NCI-H446 (cell line): ENCODE measurements at regions not wholly inside any gene's neighbourhood (a gene's known extent, or its start where the extent isn't known, plus 50 kb on each side); places are given as distances from the start of the nearest gene placed in this dataset.
"Not testable (repeated sequence)": the region's sequence is repeated elsewhere in the genome, so short reads cannot be mapped to it uniquely, and the experiment has no call there.

Experiments used
- DNase-seq, 2 experiments: peaks; one replicate each; lab custom pipeline; 2025; lab: John Stamatoyannopoulos, UW

DNA sequence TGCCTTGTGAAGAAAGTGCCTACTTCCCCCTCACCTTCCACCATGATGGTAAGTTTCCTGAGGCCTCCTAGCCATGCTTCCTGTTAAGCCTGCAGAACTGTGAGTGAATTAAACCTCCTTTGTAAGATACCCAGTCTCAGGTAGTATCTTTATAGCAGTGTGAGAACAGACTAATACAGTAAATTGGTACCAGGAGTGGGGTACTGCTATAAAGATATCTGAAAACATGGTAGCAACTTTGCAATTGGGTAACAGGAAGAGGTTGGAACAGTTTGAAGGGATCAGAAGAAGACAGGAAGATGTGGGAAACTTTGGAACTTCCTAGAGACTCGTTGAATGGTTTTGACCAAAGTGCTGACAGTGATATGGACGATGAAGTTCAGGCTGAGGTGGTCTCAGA is 550.3 kb upstream of the ADAMTS5 start:
- not testable (repeated sequence) for DNase-seq

DNA sequence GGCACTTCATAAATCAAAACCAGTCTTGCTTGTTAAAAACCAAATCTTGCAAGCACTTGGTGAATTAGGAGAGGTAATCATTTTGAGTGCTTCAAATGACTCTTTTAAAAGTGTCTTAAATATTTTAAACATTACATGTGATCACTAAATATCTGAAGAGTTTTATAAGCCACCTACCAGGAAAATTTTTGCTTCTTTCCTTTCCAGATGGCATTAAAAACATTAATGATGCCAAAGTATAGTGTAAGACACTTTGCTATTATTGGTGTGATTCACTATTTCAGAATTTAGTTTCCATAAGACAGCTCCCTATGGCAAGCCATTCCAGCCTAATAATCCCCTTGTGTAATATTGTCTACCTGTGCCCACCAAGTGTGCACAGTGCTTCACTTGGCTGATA is 548.8 kb upstream of the ADAMTS5 start:
- DNase-seq: no peak

GRCh38 chr21:27513825-27514224 is 546.9 kb upstream of the ADAMTS5 start:
- DNase-seq: no peak

GRCh38 chr21:27513016-27513415 is 546.1 kb upstream of the ADAMTS5 start:
- DNase-seq: peak in 1 of 2 experiments; percentile 69

- DNase-seq: no peak
Observed at GRCh38 chr21:27511233-27511632, 544.3 kb upstream of the ADAMTS5 start.

- no peak for DNase-seq
Observed at GRCh38 chr21:27507695-27508094, 540.8 kb upstream of the ADAMTS5 start.

- DNase-seq: no peak
Observed at GRCh38 chr21:27505516-27505915, 538.6 kb upstream of the ADAMTS5 start.

GRCh38 chr21:27502801-27503200 is 535.9 kb upstream of the ADAMTS5 start:
- DNase-seq: no peak

GRCh38 chr21:27498025-27498424 is 531.1 kb upstream of the ADAMTS5 start:
- DNase-seq: no peak

- DNase-seq: no peak
Observed at GRCh38 chr21:27495836-27496235, 528.9 kb upstream of the ADAMTS5 start.

DNA sequence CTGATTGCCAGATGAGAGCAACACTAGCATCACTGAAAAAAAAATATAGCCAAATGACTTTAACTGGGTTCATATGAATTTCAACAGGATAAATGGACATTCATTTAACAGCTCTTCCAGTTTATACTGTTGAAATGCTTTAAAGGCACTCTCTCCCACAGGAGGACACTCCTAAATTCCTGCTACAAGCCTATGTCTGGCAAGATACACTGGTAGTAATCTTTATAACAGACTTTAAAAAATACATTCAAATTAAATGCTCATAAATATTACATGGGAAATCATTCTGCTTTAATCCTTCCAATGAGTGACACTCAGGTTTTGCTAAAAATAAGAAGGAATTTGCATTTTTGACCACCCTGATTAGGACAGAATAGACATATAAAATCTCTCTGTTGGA is 526.7 kb upstream of the ADAMTS5 start:
- DNase-seq: no peak

GRCh38 chr21:27487676-27488075 is 520.8 kb upstream of the ADAMTS5 start:
- no peak for DNase-seq

- no peak for DNase-seq
Observed at GRCh38 chr21:27480841-27481261, 514.0 kb upstream of the ADAMTS5 start.

GRCh38 chr21:27477296-27477695 is 510.4 kb upstream of the ADAMTS5 start:
- DNase-seq: no peak

GRCh38 chr21:27476696-27477095 is 509.8 kb upstream of the ADAMTS5 start:
- no peak for DNase-seq

GRCh38 chr21:27475363-27475955 is 508.6 kb upstream of the ADAMTS5 start:
- DNase-seq: no peak

- DNase-seq: no peak
Observed at GRCh38 chr21:27467366-27467765, 500.5 kb upstream of the ADAMTS5 start.

- no peak for DNase-seq
Observed at GRCh38 chr21:27466140-27466539, 499.3 kb upstream of the ADAMTS5 start.

- DNase-seq: no peak
Observed at GRCh38 chr21:27464648-27465047, 497.8 kb upstream of the ADAMTS5 start.

DNA sequence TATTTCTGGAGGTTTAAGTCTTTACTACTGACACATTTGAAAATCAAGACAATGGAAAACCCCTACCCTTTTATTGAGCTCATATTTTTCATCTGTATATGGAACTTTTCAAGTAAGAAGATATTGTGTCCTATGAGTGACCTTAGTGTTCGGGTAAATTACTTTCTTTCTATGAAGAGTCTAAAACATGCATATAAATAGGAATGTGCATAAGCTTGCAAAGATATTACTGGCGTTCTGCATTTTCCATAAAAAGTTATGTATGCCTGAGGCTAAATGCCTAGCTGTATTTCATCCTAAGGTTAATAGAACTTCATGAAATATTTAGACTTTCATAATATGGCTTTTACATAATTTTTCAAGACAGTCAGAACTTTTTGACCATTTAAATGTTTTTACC is 495.8 kb upstream of the ADAMTS5 start:
- DNase-seq: no peak

DNA sequence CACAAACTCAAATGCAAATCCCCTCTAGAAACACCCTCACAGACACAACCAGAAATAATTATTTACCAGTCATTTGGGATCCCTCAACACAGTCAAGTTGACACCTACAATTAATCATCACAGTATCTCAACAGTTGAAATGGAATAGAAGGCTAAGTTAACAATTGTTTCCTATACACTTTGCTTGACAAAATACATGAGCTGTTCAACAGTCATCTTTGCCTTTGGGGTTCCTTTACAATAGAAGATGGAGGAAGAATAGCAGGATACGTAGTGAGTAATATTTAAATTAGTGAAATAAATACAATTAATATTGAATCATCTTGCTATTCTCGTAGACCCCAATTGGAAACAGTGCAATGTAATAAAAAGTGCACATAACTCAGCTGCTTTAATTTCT is 487.3 kb upstream of the ADAMTS5 start:
- DNase-seq: no peak

DNA sequence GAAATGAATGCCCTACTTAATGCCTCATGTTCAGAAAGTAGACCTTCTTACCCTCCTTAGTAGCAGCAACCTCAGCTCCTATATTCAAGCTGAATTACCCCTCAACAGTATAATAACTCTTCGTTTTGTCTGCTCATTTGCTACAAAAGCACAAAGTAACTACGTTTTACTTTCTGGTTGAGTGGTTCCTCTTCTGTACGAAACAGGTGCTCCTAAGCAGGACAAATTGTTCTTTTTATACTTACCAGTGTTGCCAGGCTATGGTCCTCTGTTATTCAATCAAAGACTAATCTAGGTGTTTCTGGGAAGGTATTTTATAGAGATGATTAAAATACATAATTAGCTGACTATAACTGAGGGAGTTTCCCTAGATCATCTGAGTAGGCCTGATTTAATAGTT is 484.2 kb upstream of the ADAMTS5 start:
- DNase-seq: no peak

DNA sequence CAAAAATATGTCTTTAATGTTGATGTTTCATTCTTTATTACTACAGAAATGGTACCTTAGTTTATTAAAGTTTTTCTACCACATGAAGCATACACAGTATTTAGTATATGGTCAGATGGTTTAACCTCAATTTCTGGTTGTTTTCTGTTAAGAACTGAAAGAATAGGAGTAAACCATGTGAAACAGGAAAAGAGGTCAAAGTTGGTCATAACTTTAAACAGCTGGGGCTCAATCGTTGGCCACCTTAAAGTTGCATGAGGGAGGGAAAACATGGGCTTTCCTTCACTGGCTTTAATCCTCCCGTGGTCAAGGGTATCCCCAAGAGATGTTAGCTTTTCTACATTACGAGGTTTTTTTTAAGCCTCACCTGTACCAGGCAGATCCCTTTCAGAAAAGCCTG is 483.3 kb upstream of the ADAMTS5 start:
- no peak for DNase-seq

GRCh38 chr21:27448960-27449359 is 482.1 kb upstream of the ADAMTS5 start:
- no peak for DNase-seq

GRCh38 chr21:27447843-27448242 is 481.0 kb upstream of the ADAMTS5 start:
- no peak for DNase-seq
